IPS-18a (cell line): ENCODE measurements at regions not wholly inside any gene's neighbourhood (a gene's known extent, or its start where the extent isn't known, plus 50 kb on each side); places are given as distances from the start of the nearest gene placed in this dataset.

Experiments used
- H3K27ac ChIP-seq: one replicate; pipeline ENCODE4 v1.5.1; 2013; ENCODE audit warnings: low read length
- H3K27me3 ChIP-seq: one replicate; pipeline ENCODE4 v1.6.1; 2013; ENCODE audit warnings: mild to moderate bottlenecking, low read length; ENCODE audit not compliant: control insufficient read depth, insufficient read depth
- H3K36me3 ChIP-seq: one replicate; pipeline ENCODE4 v1.6.1; 2013; ENCODE audit warnings: low read depth, low read length; ENCODE audit not compliant: control insufficient read depth
- H3K4me1 ChIP-seq: one replicate; pipeline ENCODE4 v1.6.1; 2013; ENCODE audit warnings: low read depth, low read length; ENCODE audit not compliant: control insufficient read depth
- H3K4me3 ChIP-seq: one replicate; pipeline ENCODE4 v1.5.1; 2013; ENCODE audit warnings: low read length
- H3K9ac ChIP-seq: one replicate; pipeline ENCODE4 v1.6.1; 2013; ENCODE audit warnings: mild to moderate bottlenecking, low read length, moderate library complexity
- H3K9me3 ChIP-seq: one replicate; pipeline ENCODE4 v1.6.1; 2013; ENCODE audit warnings: low read depth, low read length; ENCODE audit not compliant: control insufficient read depth

DNA sequence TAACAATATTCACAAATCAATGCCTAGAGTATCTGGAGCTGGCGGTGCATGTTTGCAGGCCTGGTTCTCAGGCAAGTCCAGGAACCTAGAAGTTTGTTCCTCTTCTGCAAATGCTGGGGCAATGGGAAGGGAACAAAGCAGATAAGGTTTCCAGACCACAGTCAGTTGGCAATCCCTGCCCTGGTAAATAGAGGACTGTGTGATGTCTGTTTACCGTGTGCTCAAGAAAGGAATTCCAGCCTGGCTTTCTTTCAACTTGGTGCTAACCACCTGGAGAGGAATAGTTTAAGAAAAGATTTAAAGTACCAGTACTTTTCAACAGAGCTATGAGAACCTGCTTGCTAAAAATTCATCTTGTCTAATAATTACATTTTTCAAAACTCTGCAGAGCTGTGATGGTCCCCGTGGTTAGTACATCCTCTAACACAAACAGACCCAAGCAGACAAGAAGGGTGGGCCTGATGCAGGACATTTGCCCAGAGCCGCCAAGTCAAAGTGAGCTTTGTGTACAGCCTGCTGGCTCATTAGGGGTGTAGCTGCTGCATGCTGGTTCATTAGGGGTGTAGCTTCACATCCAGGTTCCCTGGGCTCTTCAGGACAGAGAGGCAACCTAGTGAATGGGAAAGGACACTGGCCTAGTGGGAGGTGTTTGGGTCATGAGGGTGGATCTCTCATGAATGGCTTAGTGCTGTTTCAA is 220.5 kb downstream of the SQOR start:
- Histone ChIP-seq H3K4me1 (no peaks in the 10 kb centered on the region), H3K36me3 (no peaks in the 10 kb centered on the region), H3K9me3 (peaks cover 5% of the 10 kb centered on the region), H3K4me3 (no peak overlapping the region), H3K27ac (no peak overlapping the region), H3K9ac (no peak overlapping the region), H3K27me3 (no peaks in the 10 kb centered on the region)

DNA sequence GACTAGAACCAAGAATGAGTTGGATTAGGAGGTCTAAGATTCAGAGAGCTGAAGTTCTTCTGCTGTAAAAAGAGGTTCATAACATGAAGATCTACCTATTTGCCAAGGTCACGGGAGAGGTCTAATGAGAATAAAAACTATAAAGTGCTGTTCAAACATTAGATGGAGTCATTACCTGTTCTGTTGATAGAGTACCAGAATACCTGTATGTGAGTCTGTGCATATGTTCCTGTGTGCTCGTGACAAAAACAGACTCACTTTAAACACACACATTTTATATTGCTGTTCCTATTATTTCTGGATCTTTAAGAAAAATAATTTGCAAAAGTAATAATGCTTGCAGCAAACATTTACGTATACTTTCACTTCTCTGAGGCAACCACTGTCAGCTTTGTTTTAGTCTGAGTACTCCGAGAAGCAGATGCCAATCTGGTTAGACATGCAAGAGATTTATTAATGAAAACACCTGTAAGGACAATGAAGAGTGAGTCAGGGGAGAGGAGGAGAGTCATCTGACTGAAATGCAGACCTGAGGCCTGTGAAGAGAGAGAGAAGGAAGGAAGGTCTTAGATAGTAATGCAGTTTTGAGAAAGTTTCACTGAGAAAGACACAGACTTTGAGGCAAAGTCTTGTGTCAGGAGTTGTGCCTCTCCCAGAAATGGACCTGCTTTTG is 221.2 kb downstream of the SQOR start:
- Histone ChIP-seq H3K4me1 (no peaks in the 10 kb centered on the region), H3K4me3 (no peak overlapping the region), H3K36me3 (no peaks in the 10 kb centered on the region), H3K9me3 (no peaks in the 10 kb centered on the region), H3K9ac (no peak overlapping the region), H3K27me3 (no peaks in the 10 kb centered on the region), H3K27ac (no peak overlapping the region)

DNA sequence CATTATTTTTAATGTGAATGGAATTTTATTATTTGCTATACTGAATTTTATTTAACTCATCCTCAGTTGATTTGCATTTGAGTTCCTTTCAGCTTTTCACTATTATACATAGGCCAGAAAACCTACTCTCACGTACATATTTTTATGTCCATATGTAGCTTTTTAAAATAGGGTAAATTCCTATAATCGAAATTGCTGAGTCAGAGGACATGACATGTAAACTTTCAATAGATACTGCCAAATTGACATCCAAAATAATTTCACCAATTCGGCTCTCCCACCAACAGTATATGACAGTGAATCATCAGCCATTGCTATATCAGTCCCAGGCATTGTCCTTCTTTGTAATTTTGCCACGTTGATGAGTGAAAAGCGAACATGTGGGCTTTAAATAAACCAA is 222.5 kb downstream of the SQOR start:
- Histone ChIP-seq H3K4me1 (no peaks in the 10 kb centered on the region), H3K27ac (no peak overlapping the region), H3K9ac (no peak overlapping the region), H3K4me3 (no peak overlapping the region), H3K9me3 (no peaks in the 10 kb centered on the region), H3K27me3 (no peaks in the 10 kb centered on the region), H3K36me3 (no peaks in the 10 kb centered on the region)

DNA sequence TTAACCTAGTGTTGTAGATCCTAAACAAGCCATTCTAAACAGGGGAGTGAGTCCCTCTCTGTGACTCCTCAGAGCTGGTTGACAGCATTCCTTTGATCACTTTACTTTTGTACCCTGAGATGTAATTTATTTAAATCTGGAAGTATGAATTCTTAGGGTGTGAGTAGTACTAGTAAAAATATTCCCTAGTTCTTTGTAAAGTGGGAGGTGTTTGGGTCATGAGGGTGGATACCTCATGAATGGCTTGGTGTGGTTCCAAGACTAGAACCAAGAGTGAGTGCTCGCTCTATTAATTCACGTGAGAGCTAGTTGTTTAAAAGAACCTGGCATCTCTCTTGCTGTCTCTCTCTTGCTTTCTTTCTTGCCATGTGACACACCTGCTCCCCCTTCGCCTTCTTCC is 223.7 kb downstream of the SQOR start:
- H3K4me1 ChIP-seq: no peaks in the 10 kb centered on the region
- H3K27me3 ChIP-seq: no peaks in the 10 kb centered on the region
- no peak overlapping the region for H3K9ac ChIP-seq
- no peak overlapping the region for H3K27ac ChIP-seq
- H3K36me3 ChIP-seq: no peaks in the 10 kb centered on the region
- no peak overlapping the region for H3K4me3 ChIP-seq
- no peaks in the 10 kb centered on the region for H3K9me3 ChIP-seq

- Histone ChIP-seq H3K4me1 (no peaks in the 10 kb centered on the region), H3K9ac (no peak overlapping the region), H3K36me3 (no peaks in the 10 kb centered on the region), H3K27ac (no peak overlapping the region), H3K27me3 (no peaks in the 10 kb centered on the region), H3K9me3 (no peaks in the 10 kb centered on the region), H3K4me3 (no peak overlapping the region)
These were observed 227.2 kb downstream of the SQOR start for GRCh38 chr15:45862034-45862433.

DNA sequence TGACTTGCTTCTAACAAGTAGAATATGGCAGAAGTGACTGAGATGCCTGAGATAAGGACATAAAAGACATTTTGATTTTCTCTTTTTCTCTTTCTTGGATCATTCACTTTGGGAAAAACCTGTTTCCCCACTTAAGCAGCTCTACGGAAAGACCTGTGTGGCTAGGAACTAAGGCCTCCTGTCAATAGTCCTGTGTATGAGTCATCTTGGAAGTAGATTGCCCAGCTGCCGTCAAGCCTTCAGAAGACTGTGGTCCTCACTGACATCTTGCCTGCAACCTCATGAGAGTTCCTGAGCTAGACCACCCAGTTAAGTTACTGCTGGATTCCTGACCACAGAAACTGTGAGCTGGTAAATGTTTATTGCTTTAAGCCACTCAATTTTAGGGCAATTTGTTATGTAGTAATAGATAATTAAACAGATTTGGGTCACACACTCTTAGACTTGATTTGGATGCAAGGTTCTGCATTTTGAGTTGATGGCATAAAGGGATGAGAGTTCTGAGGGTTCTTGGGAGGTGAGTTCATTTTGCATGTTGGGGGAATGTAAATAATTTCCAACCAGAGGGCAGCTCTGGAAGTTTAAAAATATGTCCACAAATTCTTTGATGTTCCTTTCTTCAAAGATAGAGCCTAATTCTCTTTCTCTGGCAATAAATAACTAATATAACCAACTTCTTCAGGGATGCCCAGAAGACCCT is 229.2 kb downstream of the SQOR start:
- Histone ChIP-seq H3K27ac (no peak overlapping the region), H3K9ac (no peak overlapping the region)

GRCh38 chr15:45866616-45867015 is 231.8 kb downstream of the SQOR start:
- Histone ChIP-seq H3K4me1 (no peaks in the 10 kb centered on the region), H3K36me3 (no peaks in the 10 kb centered on the region), H3K9me3 (no peaks in the 10 kb centered on the region), H3K27ac (no peak overlapping the region), H3K27me3 (no peaks in the 10 kb centered on the region), H3K4me3 (no peak overlapping the region), H3K9ac (no peak overlapping the region)

More for the DNA sequence above, 229.2 kb downstream of the SQOR start:
- H3K4me1 ChIP-seq: no peaks in the 10 kb centered on the region
- H3K9me3 ChIP-seq: no peaks in the 10 kb centered on the region
- no peak overlapping the region for H3K4me3 ChIP-seq
- no peaks in the 10 kb centered on the region for H3K36me3 ChIP-seq
- H3K27me3 ChIP-seq: no peaks in the 10 kb centered on the region

GRCh38 chr15:45867281-45867680 is 232.5 kb downstream of the SQOR start:
- no peaks in the 10 kb centered on the region for H3K9me3 ChIP-seq
- H3K27ac ChIP-seq: no peak overlapping the region
- H3K4me1 ChIP-seq: no peaks in the 10 kb centered on the region
- no peaks in the 10 kb centered on the region for H3K27me3 ChIP-seq
- H3K9ac ChIP-seq: no peak overlapping the region
- no peaks in the 10 kb centered on the region for H3K36me3 ChIP-seq
- H3K4me3 ChIP-seq: no peak overlapping the region

GRCh38 chr15:45868109-45868691 is 233.4 kb downstream of the SQOR start:
- Histone ChIP-seq H3K27me3 (no peaks in the 10 kb centered on the region), H3K36me3 (no peaks in the 10 kb centered on the region), H3K4me1 (no peaks in the 10 kb centered on the region), H3K9ac (no peak overlapping the region), H3K4me3 (no peak overlapping the region), H3K27ac (no peak overlapping the region), H3K9me3 (no peaks in the 10 kb centered on the region)

GRCh38 chr15:45869034-45869668 is 234.3 kb downstream of the SQOR start:
- H3K9ac ChIP-seq: no peak overlapping the region

GRCh38 chr15:45871121-45871855 is 236.5 kb downstream of the SQOR start:
- Histone ChIP-seq H3K4me3 (no peak overlapping the region), H3K27ac (no peak overlapping the region), H3K4me1 (no peaks in the 10 kb centered on the region), H3K27me3 (no peaks in the 10 kb centered on the region), H3K9ac (no peak overlapping the region), H3K9me3 (no peaks in the 10 kb centered on the region), H3K36me3 (no peaks in the 10 kb centered on the region)

More at GRCh38 chr15:45869034-45869668, 234.3 kb downstream of the SQOR start:
- no peaks in the 10 kb centered on the region for H3K27me3 ChIP-seq
- H3K27ac ChIP-seq: no peak overlapping the region
- no peaks in the 10 kb centered on the region for H3K36me3 ChIP-seq
- H3K4me3 ChIP-seq: no peak overlapping the region
- no peaks in the 10 kb centered on the region for H3K9me3 ChIP-seq
- H3K4me1 ChIP-seq: no peaks in the 10 kb centered on the region
